Loucy (cell line): ENCODE measurements at regions not wholly inside any gene's neighbourhood (a gene's known extent, or its start where the extent isn't known, plus 50 kb on each side); places are given as distances from the start of the nearest gene placed in this dataset.

Source experiments
- H2AFZ ChIP-seq: fragments of 200-600 bp; sonication (generic); 2 replicates; pipeline ENCODE4 v1.6.0; 2016; ENCODE audit warnings: antibody characterized with exemption, mild to moderate bottlenecking, low read length, moderate library complexity
- H3F3A ChIP-seq: fragments of 200-600 bp; 2 replicates; pipeline ENCODE4 v1.6.0; 2016; ENCODE audit warnings: antibody characterized with exemption, low read depth, mild to moderate bottlenecking
- H3K27me3 ChIP-seq: fragments of 200-600 bp; sonication (generic); 2 replicates; pipeline ENCODE4 v1.6.1; 2014; ENCODE audit warnings: low read length, mild to moderate bottlenecking; ENCODE audit not compliant: insufficient read depth, poor library complexity, severe bottlenecking
- H3K36me3 ChIP-seq: fragments of 200-600 bp; sonication (generic); 2 replicates; pipeline ENCODE4 v1.6.1; 2016; ENCODE audit warnings: low read length; ENCODE audit not compliant: insufficient read depth
- H3K4me1 ChIP-seq: fragments of 200-600 bp; sonication (generic); 2 replicates; pipeline ENCODE4 v1.5.1; 2014; ENCODE audit warnings: low read length, mild to moderate bottlenecking; ENCODE audit not compliant: insufficient read depth, poor library complexity, severe bottlenecking
- H3K4me2 ChIP-seq: fragments of 200-600 bp; sonication (generic); 2 replicates; pipeline ENCODE4 v1.6.0; 2014; ENCODE audit warnings: antibody characterized with exemption, low read length, low read depth, mild to moderate bottlenecking; ENCODE audit not compliant: poor library complexity, severe bottlenecking
- H3K4me3 ChIP-seq: fragments of 200-600 bp; sonication (generic); 2 replicates; pipeline ENCODE4 v1.5.1; 2014; ENCODE audit warnings: low read length, mild to moderate bottlenecking, mixed read lengths; ENCODE audit not compliant: poor library complexity, severe bottlenecking
- H3K79me2 ChIP-seq: fragments of 200-600 bp; sonication (generic); 2 replicates; pipeline ENCODE4 v1.6.1; 2014; ENCODE audit warnings: low read length; ENCODE audit not compliant: insufficient read depth
- H3K9ac ChIP-seq: fragments of 200-600 bp; sonication (generic); 2 replicates; pipeline ENCODE4 v1.6.0; 2014; ENCODE audit warnings: mild to moderate bottlenecking, low read depth, low read length, moderate library complexity; ENCODE audit not compliant: poor library complexity, severe bottlenecking
- H3K9me2 ChIP-seq: fragments of 200-600 bp; sonication (generic); replicated peaks from 2 replicates; pipeline ENCODE4 v1.6.1; 2016; ENCODE audit warnings: low read depth, low read length, mixed read lengths
- H3K9me3 ChIP-seq: fragments of 200-600 bp; sonication (generic); 2 replicates; pipeline ENCODE4 v1.6.1; 2014; ENCODE audit warnings: mild to moderate bottlenecking, antibody characterized with exemption, low read length, low read depth; ENCODE audit not compliant: insufficient read depth
- H4K20me1 ChIP-seq: fragments of 200-600 bp; sonication (generic); 2 replicates; pipeline ENCODE4 v1.6.0; 2014; ENCODE audit warnings: antibody characterized with exemption, low read length, mild to moderate bottlenecking; ENCODE audit not compliant: insufficient read depth, poor library complexity, severe bottlenecking
- EZH2phosphoT487 ChIP-seq: fragments of 200-600 bp; IDR thresholded peaks from 2 replicates; pipeline ENCODE4 v1.6.1; 2018; ENCODE audit warnings: antibody characterized with exemption, mild to moderate bottlenecking, moderate library complexity, borderline replicate concordance
- TF ChIP-seq, protein P1 (sequence below): fragments of 200-600 bp; sonication (generic); conservative IDR thresholded peaks from 2 replicates; pipeline ENCODE4 v1.5.1; 2014; ENCODE audit warnings: mild to moderate bottlenecking, antibody characterized with exemption, low read length

DNA sequence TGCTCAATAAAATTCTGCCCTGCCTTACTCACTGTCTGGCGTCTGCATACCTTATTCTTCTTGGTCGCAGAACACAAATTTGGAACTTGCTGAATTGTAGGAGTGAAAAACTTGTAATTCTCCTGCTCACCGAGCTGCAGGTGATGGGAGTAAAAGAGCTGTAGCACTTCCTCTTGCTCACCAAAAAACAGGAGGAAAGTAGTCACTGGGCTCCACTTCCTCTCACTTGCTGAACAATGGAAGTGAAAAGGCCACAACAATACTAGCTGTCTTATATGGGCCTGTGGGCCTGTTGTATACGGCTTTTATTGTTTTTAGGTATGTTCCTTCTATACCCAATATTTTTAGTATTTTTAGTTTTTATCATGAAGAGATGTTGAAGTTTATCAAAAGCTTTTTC lies 978.7 kb downstream of the SLITRK5 start:
- H3K36me3 ChIP-seq: no peaks in the 10 kb centered on the region
- no peak overlapping the region for H3K4me2 ChIP-seq
- H3K9me3 ChIP-seq: no peaks in the 10 kb centered on the region
- H3K27me3 ChIP-seq: no peaks in the 10 kb centered on the region
- H2AFZ ChIP-seq: no peak overlapping the region
- H3K4me3 ChIP-seq: no peak overlapping the region
- no peaks in the 10 kb centered on the region for H3K79me2 ChIP-seq
- no peak for TF ChIP-seq EZH2phosphoT487
- TF ChIP-seq, protein P1, sequence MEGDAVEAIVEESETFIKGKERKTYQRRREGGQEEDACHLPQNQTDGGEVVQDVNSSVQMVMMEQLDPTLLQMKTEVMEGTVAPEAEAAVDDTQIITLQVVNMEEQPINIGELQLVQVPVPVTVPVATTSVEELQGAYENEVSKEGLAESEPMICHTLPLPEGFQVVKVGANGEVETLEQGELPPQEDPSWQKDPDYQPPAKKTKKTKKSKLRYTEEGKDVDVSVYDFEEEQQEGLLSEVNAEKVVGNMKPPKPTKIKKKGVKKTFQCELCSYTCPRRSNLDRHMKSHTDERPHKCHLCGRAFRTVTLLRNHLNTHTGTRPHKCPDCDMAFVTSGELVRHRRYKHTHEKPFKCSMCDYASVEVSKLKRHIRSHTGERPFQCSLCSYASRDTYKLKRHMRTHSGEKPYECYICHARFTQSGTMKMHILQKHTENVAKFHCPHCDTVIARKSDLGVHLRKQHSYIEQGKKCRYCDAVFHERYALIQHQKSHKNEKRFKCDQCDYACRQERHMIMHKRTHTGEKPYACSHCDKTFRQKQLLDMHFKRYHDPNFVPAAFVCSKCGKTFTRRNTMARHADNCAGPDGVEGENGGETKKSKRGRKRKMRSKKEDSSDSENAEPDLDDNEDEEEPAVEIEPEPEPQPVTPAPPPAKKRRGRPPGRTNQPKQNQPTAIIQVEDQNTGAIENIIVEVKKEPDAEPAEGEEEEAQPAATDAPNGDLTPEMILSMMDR: no peak
- no peaks in the 10 kb centered on the region for H3K4me1 ChIP-seq
- no peaks in the 10 kb centered on the region for H3F3A ChIP-seq
- no peaks in the 10 kb centered on the region for H4K20me1 ChIP-seq
- H3K9me2 ChIP-seq: no peaks in the 10 kb centered on the region
- H3K9ac ChIP-seq: no peak overlapping the region

DNA sequence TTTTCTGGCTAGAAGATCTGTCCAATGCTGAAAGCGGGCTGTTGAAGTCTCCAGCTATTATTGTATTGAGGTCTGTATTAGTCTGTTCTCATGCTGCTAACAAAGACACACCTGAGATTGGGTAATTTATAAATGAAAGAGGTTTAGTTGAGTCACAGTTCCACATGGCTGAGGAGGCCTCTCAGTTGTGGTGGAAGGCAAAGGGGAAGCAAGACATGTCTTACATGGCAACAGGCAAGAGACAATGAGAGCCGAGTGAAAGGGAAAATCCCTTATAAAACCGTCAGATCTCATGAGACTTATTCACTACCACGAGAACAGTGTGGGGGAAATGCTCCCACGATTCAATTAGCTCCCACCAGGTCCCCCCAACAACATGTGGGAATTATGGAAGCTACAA lies 980.4 kb downstream of the SLITRK5 start:
- no peaks in the 10 kb centered on the region for H3K79me2 ChIP-seq
- no peaks in the 10 kb centered on the region for H3K9me3 ChIP-seq
- no peaks in the 10 kb centered on the region for H4K20me1 ChIP-seq
- TF ChIP-seq, protein P1: no peak
- no peak for TF ChIP-seq EZH2phosphoT487
- H3K9ac ChIP-seq: no peak overlapping the region
- no peaks in the 10 kb centered on the region for H3K9me2 ChIP-seq
- no peak overlapping the region for H3K4me3 ChIP-seq
- no peak overlapping the region for H2AFZ ChIP-seq
- no peaks in the 10 kb centered on the region for H3K36me3 ChIP-seq
- no peaks in the 10 kb centered on the region for H3F3A ChIP-seq
- no peaks in the 10 kb centered on the region for H3K27me3 ChIP-seq
- H3K4me1 ChIP-seq: no peaks in the 10 kb centered on the region
- no peak overlapping the region for H3K4me2 ChIP-seq

DNA sequence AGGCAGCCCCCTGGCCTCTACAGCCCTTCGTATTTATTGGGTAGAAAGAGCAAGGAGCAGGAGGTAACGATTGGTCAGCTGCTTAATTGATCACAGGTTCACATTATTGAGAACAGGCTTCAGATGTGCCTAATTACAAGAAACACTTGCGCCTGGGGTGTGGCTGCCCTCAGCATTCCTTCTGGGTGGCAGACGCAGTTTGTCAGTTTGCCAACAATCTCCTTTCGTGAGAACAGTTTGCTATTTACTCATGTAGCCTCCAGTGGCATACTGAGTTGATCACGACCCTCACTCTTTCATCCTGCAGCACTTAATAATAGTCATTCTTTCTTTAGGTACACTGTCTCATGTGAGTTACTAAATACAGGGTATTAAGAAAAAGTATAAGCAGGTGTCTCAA lies 985.6 kb downstream of the SLITRK5 start:
- no peaks in the 10 kb centered on the region for H3K36me3 ChIP-seq
- no peaks in the 10 kb centered on the region for H4K20me1 ChIP-seq
- no peaks in the 10 kb centered on the region for H3K9me3 ChIP-seq
- TF ChIP-seq EZH2phosphoT487: no peak
- TF ChIP-seq, protein P1: no peak
- no peaks in the 10 kb centered on the region for H3F3A ChIP-seq
- no peak overlapping the region for H3K4me2 ChIP-seq
- no peaks in the 10 kb centered on the region for H3K79me2 ChIP-seq
- H3K4me3 ChIP-seq: no peak overlapping the region
- no peak overlapping the region for H2AFZ ChIP-seq
- H3K4me1 ChIP-seq: no peaks in the 10 kb centered on the region
- H3K27me3 ChIP-seq: no peaks in the 10 kb centered on the region
- H3K9me2 ChIP-seq: no peaks in the 10 kb centered on the region
- H3K9ac ChIP-seq: no peak overlapping the region
